HepG2 (cell line): ENCODE measurements at regions not wholly inside any gene's neighbourhood (a gene's known extent, or its start where the extent isn't known, plus 50 kb on each side); places are given as distances from the start of the nearest gene placed in this dataset.

Source experiments
- ATAC-seq: fragments of 200-7000 bp; cut with Tn5 transposase; 3 replicates; pipeline ENCODE4 v1.9.1; 2020; ENCODE audit warnings: mild to moderate bottlenecking, moderate library complexity
- BruUV-seq: library from RNA; stranded (reverse); fragments of 400-500 nt; replicated peaks from 2 replicates; lab custom pipeline; 2021; lab: Mats Ljungman, UMichigan
- CTCF ChIA-PET: fragments of 300-600 bp; formaldehyde crosslinking; extraction: SDS; loops from one replicate; lab custom pipeline; 2021; ENCODE audit warnings: low total read pairs, inconsistent platforms, low intra/inter-chr PET ratio; lab: Yijun Ruan, JAX
- POLR2A ChIA-PET: fragments of 350-600 bp; sonication (Branson Sonifier 250); formaldehyde crosslinking; loops from one replicate; lab custom pipeline; 2020; ENCODE audit warnings: antibody characterized with exemption, inconsistent platforms; lab: Yijun Ruan, JAX
- DNase-seq: peaks from one replicate; pipeline ENCODE4 v3.0.0-alpha.2; 2015; ENCODE audit warnings: low spot score
- FAIRE-seq: peaks from 3 replicates; lab custom pipeline; 2011; peaks lifted over from hg19 to GRCh38; lab: Jason Lieb, UNC
- H2AFZ ChIP-seq: one replicate; pipeline ENCODE4 v1.6.1; 2011; ENCODE audit warnings: low read length, inconsistent platforms
- H3K27ac ChIP-seq: fragments of 300-600 bp; 3 replicates; pipeline ENCODE4 v1.8.0; 2011; ENCODE audit warnings: mixed run types, mild to moderate bottlenecking, mixed read lengths, low read length, inconsistent platforms; ENCODE audit not compliant: insufficient read depth; ENCODE audit errors: extremely low read length
- H3K27me3 ChIP-seq, 2 experiments: fragments of 200-600 bp in 1 of 2; 2 replicates in 1 of 2; 3 replicates in 1 of 2; pipeline versions ENCODE4 v1.6.0 to v1.8.0; 2011; ENCODE audit warnings: low read length in 2 of 2, mild to moderate bottlenecking in 2 of 2, moderate library complexity in 2 of 2, inconsistent platforms in 1 of 2; ENCODE audit not compliant: insufficient read depth in 2 of 2, control insufficient read depth in 1 of 2
- H3K36me3 ChIP-seq, 2 experiments: fragments of 200-600 bp in 1 of 2; replicated peaks in 1 of 2; 2 replicates in 1 of 2; 3 replicates in 1 of 2; pipeline versions ENCODE4 v1.5.1 to v1.8.0; 2011; ENCODE audit warnings: low read length in 2 of 2, inconsistent platforms in 1 of 2; ENCODE audit not compliant: insufficient read depth in 2 of 2, control insufficient read depth in 1 of 2
- H3K4me1 ChIP-seq: 2 replicates; pipeline ENCODE4 v1.5.1; 2012; ENCODE audit warnings: low read length, inconsistent platforms; ENCODE audit not compliant: insufficient read depth
- H3K4me2 ChIP-seq: 2 replicates; pipeline ENCODE4 v1.6.0; 2011; ENCODE audit warnings: low read depth, low read length, inconsistent platforms
- H3K4me3 ChIP-seq, 3 experiments: fragments of 200-600 bp in 1 of 3; sonication (generic), shearing (Covaris generic) in 1 of 3; replicated peaks in 1 of 3; 2 replicates each; pipeline ENCODE4 v1.5.1; 2011 to 2016; ENCODE audit warnings: low read length in 3 of 3, inconsistent platforms in 2 of 3, low read depth in 2 of 3, mild to moderate bottlenecking in 2 of 3, control low read depth in 1 of 3, mixed read lengths in 1 of 3; ENCODE audit not compliant: insufficient read depth in 1 of 3
- H3K79me2 ChIP-seq: one replicate; pipeline ENCODE4 v1.6.1; 2011; ENCODE audit warnings: low read length, inconsistent platforms; ENCODE audit not compliant: insufficient read depth
- H3K9ac ChIP-seq: 2 replicates; pipeline ENCODE4 v1.6.0; 2011; ENCODE audit warnings: mild to moderate bottlenecking, low read depth, low read length, inconsistent platforms; ENCODE audit not compliant: insufficient read depth
- H3K9me3 ChIP-seq: 2 replicates; pipeline ENCODE4 v1.5.1; 2012; ENCODE audit warnings: mild to moderate bottlenecking, low read length
- H4K20me1 ChIP-seq: 2 replicates; pipeline ENCODE4 v1.6.0; 2011; ENCODE audit warnings: inconsistent platforms, mild to moderate bottlenecking, low read length, moderate library complexity; ENCODE audit not compliant: insufficient read depth
- ARNTL ChIP-seq: sonication (generic); formaldehyde crosslinking; IDR thresholded peaks from 2 replicates; pipeline ENCODE4 v1.4.0; 2020; ENCODE audit warnings: mild to moderate bottlenecking, missing genetic modification reagents
- HES4 ChIP-seq: sonication (generic); formaldehyde crosslinking; IDR thresholded peaks from 2 replicates; pipeline ENCODE4 v1.9.0; 2021; ENCODE audit warnings: mild to moderate bottlenecking, missing genetic modification reagents, borderline replicate concordance
- ISL2 ChIP-seq: sonication (generic); formaldehyde crosslinking; IDR thresholded peaks from 2 replicates; pipeline ENCODE4 v1.5.0; 2020; ENCODE audit warnings: missing genetic modification reagents
- MEIS1 ChIP-seq: sonication (generic); formaldehyde crosslinking; IDR thresholded peaks from 2 replicates; pipeline ENCODE4 v1.9.0; 2021; ENCODE audit warnings: mild to moderate bottlenecking, missing genetic modification reagents, moderate library complexity, borderline replicate concordance
- NONO ChIP-seq, 2 experiments: fragments of 450-650 bp in 1 of 2; sonication (generic) in 1 of 2; formaldehyde crosslinking in 1 of 2; IDR thresholded peaks in 1 of 2; conservative IDR thresholded peaks in 1 of 2; 2 replicates each; pipeline versions ENCODE4 v1.6.1 to v1.8.0; 2017 to 2022; ENCODE audit warnings: mild to moderate bottlenecking in 1 of 2, missing genetic modification reagents in 1 of 2, moderate library complexity in 1 of 2
- PCBP1 ChIP-seq: fragments of 200-400 bp; formaldehyde crosslinking; IDR thresholded peaks from 2 replicates; pipeline ENCODE4 v1.6.1; 2017; ENCODE audit warnings: mild to moderate bottlenecking, low read depth, low read length, borderline replicate concordance
- SCMH1 ChIP-seq: sonication (generic); formaldehyde crosslinking; IDR thresholded peaks from 2 replicates; pipeline ENCODE4 v1.9.0; 2021; ENCODE audit warnings: missing genetic modification reagents, mild to moderate bottlenecking, borderline replicate concordance
- TMF1 ChIP-seq: sonication (generic); formaldehyde crosslinking; IDR thresholded peaks from 2 replicates; pipeline ENCODE4 v1.8.1; 2022; ENCODE audit warnings: low read depth, missing genetic modification reagents
- YEATS2 ChIP-seq: sonication (generic); formaldehyde crosslinking; IDR thresholded peaks from 2 replicates; pipeline ENCODE4 v1.4.0; 2020; ENCODE audit warnings: missing genetic modification reagents, borderline replicate concordance
- WGBS: methylation state at CpG from one replicate; pipeline ENCODE4 v1.1.6; 2017; ENCODE audit warnings: low lambda C conversion rate; 5-methylcytosine and 5-hydroxymethylcytosine counted together
- in situ Hi-C: cut with HindIII; loops from 2 replicates; pipeline ENCODE4 v1.10.0; 2017; ENCODE audit warnings: low pct_unique_long_range_greater_than_20kb; ENCODE audit not compliant: extremely low pct_ligation_motif_present
- intact Hi-C: fragments of 100-400 bp; cut with micrococcal nuclease; formaldehyde crosslinking; loops from one replicate; pipeline ENCODE4 v1.10.0; 2022; ENCODE audit not compliant: unreplicated experiment
- TF ChIP-seq, protein P1 (sequence below): sonication (generic); formaldehyde crosslinking; IDR thresholded peaks from 2 replicates; pipeline ENCODE4 v1.5.1; 2020; ENCODE audit warnings: mild to moderate bottlenecking, missing genetic modification reagents
- TF ChIP-seq, protein P2 (sequence below): sonication (generic); formaldehyde crosslinking; IDR thresholded peaks from 2 replicates; pipeline ENCODE4 v1.8.0; 2022; ENCODE audit warnings: missing genetic modification reagents, mild to moderate bottlenecking, inconsistent platforms, borderline replicate concordance
- TF ChIP-seq, protein P3 (sequence below): fragments of 450-650 bp; IDR thresholded peaks from 2 replicates; pipeline ENCODE4 v1.6.1; 2017; ENCODE audit warnings: mild to moderate bottlenecking

DNA sequence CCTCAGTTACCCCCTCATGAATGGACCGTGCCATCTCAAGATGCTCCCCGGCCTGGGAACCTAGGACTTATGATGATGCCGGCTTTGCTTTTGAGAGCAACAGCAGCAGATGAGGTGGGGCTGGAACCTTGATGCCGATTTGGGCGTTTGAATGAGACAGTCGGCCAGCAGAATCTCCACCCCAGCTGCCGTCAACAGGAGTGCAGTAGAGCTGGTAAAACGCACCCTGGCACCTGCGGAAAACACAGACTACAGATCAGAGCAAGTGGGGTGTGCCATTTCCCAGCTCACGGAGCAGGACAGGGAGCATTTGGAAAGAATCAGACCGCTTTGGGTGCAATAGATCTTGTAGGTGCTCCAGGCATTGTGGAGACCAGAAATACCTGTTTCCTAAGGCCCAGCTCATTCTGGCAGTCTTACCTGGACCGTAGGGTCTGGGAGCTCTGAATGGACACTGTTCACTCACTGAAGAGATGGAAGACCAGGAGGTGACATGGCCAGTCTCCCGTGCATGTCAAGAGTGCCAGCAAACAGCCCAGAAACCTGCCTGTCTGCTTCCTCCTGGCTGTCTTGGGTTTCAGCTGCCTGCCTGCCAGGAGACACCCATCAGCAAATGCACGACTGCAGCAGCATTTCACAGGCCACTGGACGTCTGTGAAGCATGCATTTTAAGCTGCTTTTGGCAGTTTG lies 317.7 kb upstream of the IRX4 start:
- in situ Hi-C loops (loop anchor here (10.0 to 25.0 kb wide), 2 partner anchors 537 to 1404 kb away; no protein-coding TSS in a partner anchor), intact Hi-C loops (no loop called here)
- ChIA-PET POLR2A (no interaction called here), CTCF (no interaction called here)
- H3K79me2 ChIP-seq: no peaks in the 10 kb centered on the region
- H3K36me3 ChIP-seq: no peaks in the 10 kb centered on the region
- H3K9ac ChIP-seq: no peak overlapping the region
- peaks cover 2 to 29% of the 10 kb centered on the region in 2 experiments; a peak in 3 of 5 replicates for H3K27me3 ChIP-seq
- peaks cover under 1% of the 10 kb centered on the region; the same call in 1 of the 2 replicates for H3K9me3 ChIP-seq
- 16% methylated on average over 5 of the region's 15 CpGs for WGBS
- no peaks in the 10 kb centered on the region for H3K4me1 ChIP-seq
- FAIRE-seq (no peak), DNase-seq (no peak), ATAC-seq (no peak)
- no TSS peak for BruUV-seq
- H4K20me1 ChIP-seq: no peaks in the 10 kb centered on the region
- no peak overlapping the region for H3K4me3 ChIP-seq
- H3K27ac ChIP-seq: no peak overlapping the region
- no peak overlapping the region for H3K4me2 ChIP-seq
- no peak overlapping the region for H2AFZ ChIP-seq
- TF ChIP-seq, protein P1, sequence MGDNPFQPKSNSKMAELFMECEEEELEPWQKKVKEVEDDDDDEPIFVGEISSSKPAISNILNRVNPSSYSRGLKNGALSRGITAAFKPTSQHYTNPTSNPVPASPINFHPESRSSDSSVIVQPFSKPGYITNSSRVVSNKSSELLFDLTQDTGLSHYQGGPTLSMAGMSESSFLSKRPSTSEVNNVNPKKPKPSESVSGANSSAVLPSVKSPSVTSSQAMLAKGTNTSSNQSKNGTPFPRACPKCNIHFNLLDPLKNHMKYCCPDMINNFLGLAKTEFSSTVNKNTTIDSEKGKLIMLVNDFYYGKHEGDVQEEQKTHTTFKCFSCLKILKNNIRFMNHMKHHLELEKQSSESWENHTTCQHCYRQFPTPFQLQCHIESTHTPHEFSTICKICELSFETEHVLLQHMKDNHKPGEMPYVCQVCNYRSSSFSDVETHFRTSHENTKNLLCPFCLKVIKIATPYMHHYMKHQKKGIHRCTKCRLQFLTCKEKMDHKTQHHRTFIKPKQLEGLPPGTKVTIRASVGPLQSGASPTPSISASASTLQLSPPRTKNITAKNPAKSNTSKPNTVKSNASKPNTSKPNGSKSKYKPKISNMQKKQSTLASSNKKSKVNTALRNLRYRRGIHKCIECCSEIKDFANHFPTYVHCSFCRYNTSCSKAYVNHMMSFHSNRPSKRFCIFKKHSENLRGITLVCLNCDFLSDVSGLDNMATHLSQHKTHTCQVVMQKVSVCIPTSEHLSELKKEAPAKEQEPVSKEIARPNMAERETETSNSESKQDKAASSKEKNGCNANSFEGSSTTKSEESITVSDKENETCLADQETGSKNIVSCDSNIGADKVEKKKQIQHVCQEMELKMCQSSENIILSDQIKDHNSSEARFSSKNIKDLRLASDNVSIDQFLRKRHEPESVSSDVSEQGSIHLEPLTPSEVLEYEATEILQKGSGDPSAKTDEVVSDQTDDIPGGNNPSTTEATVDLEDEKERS: no peak
- TF ChIP-seq PCBP1 (no peak), NONO (IDR thresholded peaks at IDR 0.05) (no peak), NONO (CRISPR knock-in tag; conservative IDR thresholded peaks at IDR 0.05) (no peak), SCMH1 (no peak), ISL2 (CRISPR knock-in tag) (no peak), MEIS1 (CRISPR knock-in tag) (no peak), ARNTL (CRISPR knock-in tag) (no peak), TMF1 (CRISPR knock-in tag) (no peak), YEATS2 (no peak), HES4 (CRISPR knock-in tag) (no peak)
- TF ChIP-seq, protein P2, sequence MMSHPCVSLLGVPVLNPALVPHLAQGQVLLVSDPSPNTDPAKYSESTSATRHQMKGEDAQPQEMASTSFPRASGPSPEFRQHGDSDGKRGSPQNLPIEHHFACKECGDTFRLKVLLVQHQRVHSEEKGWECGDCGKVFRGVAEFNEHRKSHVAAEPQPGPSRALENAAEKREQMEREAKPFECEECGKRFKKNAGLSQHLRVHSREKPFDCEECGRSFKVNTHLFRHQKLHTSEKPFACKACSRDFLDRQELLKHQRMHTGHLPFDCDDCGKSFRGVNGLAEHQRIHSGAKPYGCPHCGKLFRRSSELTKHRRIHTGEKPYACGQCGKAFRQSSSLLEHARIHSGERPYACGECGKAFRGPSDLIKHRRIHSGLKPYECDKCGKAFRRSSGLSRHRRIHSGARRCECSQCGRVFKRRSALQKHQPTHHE (CRISPR knock-in tag): no peak
- TF ChIP-seq, protein P3, sequence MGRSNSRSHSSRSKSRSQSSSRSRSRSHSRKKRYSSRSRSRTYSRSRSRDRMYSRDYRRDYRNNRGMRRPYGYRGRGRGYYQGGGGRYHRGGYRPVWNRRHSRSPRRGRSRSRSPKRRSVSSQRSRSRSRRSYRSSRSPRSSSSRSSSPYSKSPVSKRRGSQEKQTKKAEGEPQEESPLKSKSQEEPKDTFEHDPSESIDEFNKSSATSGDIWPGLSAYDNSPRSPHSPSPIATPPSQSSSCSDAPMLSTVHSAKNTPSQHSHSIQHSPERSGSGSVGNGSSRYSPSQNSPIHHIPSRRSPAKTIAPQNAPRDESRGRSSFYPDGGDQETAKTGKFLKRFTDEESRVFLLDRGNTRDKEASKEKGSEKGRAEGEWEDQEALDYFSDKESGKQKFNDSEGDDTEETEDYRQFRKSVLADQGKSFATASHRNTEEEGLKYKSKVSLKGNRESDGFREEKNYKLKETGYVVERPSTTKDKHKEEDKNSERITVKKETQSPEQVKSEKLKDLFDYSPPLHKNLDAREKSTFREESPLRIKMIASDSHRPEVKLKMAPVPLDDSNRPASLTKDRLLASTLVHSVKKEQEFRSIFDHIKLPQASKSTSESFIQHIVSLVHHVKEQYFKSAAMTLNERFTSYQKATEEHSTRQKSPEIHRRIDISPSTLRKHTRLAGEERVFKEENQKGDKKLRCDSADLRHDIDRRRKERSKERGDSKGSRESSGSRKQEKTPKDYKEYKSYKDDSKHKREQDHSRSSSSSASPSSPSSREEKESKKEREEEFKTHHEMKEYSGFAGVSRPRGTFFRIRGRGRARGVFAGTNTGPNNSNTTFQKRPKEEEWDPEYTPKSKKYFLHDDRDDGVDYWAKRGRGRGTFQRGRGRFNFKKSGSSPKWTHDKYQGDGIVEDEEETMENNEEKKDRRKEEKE: no peak
